ENCODE measurements at regions not wholly inside any gene's neighbourhood (a gene's known extent, or its start where the extent isn't known, plus 50 kb on each side); places are given as distances from the start of the nearest gene placed in this dataset.

DNA sequence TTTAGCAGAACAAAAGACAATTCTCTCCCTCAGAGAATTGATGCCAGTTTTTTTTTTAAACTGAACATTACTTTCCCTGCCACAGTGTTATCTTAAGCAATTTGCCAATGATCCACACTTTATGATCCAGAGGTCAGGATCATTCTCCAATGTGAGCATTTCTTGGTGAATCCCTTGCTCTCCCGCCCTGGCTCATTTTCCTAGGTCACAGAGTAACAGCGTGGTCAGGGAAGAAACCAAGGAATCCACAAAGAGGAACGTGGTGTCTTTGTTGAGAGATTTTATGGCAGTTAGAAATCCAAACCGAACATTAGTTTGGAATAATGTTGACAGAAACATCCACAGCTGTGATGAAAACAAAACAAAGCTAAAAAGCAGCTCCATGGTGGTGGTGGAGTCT, 250.3 kb downstream of the TTC32 start:
- TF ChIP-seq, protein P1, sequence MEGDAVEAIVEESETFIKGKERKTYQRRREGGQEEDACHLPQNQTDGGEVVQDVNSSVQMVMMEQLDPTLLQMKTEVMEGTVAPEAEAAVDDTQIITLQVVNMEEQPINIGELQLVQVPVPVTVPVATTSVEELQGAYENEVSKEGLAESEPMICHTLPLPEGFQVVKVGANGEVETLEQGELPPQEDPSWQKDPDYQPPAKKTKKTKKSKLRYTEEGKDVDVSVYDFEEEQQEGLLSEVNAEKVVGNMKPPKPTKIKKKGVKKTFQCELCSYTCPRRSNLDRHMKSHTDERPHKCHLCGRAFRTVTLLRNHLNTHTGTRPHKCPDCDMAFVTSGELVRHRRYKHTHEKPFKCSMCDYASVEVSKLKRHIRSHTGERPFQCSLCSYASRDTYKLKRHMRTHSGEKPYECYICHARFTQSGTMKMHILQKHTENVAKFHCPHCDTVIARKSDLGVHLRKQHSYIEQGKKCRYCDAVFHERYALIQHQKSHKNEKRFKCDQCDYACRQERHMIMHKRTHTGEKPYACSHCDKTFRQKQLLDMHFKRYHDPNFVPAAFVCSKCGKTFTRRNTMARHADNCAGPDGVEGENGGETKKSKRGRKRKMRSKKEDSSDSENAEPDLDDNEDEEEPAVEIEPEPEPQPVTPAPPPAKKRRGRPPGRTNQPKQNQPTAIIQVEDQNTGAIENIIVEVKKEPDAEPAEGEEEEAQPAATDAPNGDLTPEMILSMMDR (IDR thresholded peaks at IDR 0.05): no peak
- TF ChIP-seq POLR2A (IDR thresholded peaks at IDR 0.05) (no peak), POLR2AphosphoS5 (IDR thresholded peaks at IDR 0.05) (no peak)
